HG03378 (cell line): ENCODE measurements at regions not wholly inside any gene's neighbourhood (a gene's known extent, or its start where the extent isn't known, plus 50 kb on each side); places are given as distances from the start of the nearest gene placed in this dataset.
"Not testable (repeated sequence)": the region's sequence is repeated elsewhere in the genome, so short reads cannot be mapped to it uniquely, and the experiment has no call there.

Source experiments
- ATAC-seq: cut with Tn5 transposase; IDR thresholded peaks from one replicate; pipeline ENCODE4 v1.9.1; 2021; ENCODE audit warnings: mild to moderate bottlenecking, moderate library complexity; ENCODE audit not compliant: unreplicated experiment

DNA sequence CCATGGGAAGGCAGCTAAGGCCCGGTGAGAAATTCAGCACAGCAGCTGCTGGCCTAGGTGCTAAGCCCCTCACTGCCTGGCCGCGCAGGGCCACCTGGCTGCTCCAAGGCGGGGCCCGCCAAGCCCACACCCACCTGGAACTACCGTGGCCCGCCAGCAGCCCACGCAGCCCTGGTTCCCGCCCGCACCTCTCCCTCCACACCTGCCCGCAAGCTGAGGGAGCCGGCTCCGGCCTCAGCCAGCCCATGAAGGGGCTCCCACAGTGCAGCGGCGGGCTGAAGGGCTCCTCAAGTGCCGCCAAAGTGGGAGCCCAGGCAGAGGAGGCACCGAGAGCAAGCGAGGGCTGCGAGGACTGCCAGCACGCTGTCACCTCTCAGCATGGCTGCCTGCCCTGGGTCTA, 146.9 kb upstream of the APOOL start:
- not testable (repeated sequence) for ATAC-seq

DNA sequence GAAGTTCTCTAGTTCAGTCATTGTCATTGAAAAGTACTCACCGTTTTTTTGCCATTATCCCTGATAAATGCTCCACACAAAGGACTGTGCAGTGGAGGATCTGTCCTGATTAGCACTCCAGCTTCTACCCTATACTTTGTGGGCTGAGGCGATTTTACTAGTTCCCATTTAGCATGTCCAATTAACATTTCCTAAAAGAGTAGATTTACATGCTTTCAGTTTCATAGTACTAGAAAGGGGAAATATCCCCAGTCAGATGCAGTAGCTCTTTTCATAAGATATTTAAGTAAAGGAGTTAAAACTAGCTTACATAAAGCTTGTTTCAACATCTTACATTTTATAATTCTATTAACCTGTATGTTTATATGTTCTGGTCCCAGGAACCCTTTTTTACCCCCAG, 144.9 kb upstream of the APOOL start:
- ATAC-seq: not testable (repeated sequence)

DNA sequence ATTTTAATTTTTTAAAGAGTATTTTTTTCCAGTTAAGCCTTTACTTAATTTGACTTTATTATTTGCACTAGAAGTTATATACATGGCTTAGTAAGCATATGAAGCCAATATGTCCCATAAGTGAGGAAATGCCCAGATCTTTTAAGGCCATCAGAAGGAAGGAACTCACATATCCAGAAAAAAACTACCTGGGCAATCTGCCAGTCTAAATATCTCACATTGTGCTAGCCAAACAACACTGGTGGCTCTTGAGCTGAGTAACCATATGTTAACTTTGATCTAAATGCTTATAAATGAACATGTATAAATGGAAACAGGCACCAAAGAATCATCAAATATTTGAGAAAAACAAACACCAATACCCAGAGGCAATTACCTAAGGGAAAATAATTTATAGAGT, 138.6 kb upstream of the APOOL start:
- no peak for ATAC-seq

DNA sequence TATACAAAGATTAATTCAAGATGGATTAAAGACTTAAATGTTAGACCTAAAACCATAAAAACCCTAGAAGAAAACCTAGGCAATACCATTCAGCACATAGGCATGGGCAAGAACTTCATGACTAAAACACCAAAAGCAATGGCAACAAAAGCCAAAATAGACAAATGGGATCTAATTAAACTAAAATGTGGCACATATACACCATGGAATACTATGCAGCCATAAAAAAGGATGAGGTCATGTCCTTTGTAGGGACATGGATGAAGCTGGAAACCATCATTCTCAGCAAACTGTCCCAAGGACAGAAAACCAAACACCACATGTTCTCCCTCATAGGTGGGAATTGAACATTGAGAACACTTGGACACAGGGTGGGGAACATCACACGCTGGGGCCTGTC, 133.4 kb upstream of the APOOL start:
- not testable (repeated sequence) for ATAC-seq

DNA sequence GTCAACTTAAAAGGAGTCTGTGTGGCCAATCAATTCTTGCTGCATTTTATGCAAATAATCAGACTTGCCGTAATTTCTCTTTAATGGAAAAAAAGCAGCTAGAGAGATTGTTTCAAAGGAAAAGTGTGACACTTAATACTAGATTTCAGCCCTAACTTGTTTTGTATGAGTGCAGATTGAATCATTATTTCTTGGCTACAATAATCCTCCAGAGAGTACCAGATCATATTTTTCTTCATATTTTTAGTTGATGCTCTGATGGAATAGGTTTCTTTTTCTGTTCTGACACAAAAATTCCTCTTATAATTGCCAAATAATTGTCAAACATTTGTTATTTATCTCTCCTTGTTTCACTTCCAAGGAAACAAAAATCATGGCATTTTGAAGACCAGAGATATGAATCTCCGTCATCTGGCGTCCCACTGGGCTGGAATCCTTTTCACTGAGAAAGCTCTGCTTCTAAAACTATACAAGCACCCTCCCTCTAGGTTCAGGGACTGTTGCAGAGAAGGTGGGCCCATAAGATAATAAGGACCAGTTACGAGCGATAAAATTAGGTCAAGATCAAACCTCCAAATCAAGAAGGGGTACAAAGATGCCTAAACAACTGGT, 131.4 kb upstream of the APOOL start:
- ATAC-seq: not testable (repeated sequence)

DNA sequence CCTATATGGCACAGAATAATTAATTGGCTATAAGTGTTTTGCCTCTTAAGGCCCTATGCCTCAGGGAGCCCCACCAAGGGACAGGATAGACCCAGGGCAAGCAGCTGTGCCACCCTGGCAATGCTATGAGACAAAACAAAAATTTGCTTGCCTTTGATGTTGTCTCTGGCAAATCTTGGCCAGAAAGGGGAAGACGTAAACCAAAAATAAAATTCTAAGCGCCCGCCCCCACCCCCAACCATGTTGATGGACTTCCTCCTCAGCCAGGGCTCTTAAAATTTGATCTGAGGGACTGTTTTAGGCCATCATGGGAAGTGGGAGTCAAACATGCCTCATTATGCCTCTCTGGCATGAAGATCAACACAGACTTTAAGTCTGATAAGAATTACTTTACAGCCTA, 130.5 kb upstream of the APOOL start:
- ATAC-seq: no peak

DNA sequence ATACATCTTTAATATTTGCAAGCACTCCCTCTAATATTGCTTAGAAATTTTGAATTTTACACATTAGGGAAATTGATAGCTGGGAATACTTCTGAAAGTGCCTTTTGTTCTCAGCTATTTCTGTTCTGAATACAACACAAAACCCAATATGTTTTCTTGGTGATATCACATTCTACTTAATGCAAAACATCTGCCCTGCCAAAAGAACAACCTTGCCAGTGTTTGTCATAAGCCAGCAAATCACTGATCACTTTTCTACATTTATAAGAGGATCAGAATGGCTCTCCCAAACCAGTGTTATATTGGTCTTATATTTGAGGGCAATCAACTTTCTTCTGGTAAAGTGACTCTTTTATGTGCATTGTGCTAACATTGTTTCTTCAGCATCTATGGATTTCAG, 126.8 kb upstream of the APOOL start:
- ATAC-seq: no peak

DNA sequence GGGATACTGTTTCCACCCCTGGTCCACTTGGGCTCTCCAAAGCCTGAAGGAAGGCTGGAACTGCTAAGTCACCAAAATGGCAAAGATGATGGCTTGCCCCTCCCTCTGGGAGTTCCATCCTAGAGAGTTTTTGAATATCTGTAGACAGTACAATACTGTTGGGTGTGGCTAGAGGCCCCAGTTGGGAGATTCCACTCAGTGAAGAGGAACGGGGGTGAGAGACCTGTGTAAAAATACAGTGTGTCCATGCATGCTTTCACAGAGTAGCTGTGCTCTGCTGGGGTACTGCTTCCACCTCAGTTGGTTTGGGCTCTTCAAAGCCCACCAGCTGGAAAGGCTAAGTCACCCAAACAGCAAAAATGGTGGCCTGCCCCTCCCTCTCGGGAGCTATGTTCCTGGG, 109.8 kb upstream of the APOOL start:
- ATAC-seq: no peak

DNA sequence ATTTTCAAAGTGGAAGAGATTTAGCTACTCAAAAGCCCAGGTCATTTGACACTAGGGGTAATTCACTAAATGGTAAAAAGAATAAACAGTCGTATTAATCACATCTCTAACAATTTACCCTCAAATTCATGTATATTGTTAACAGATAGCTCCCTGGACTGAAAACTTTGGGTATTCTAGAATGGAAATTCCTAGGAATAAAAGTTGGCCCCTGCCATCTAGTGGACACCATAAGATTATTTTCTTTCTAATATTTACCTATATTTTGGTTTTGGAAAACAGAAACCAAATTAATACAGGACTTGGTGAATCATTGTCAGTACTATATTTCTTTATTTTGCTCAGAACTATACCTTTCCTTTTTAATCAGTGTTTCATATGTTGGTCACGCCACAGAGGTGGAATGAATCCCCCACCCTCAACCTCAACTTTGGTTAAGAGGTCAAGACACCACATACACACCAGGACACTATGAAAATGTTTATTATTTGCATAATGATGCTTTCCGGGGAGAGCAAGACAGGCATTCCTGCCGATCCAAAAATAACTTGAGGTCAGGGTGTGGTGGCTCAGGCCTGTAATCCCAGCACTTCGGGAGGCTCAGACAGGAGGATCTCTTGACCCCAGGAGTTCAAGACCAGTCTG, 96.2 kb upstream of the APOOL start:
- ATAC-seq: no peak

DNA sequence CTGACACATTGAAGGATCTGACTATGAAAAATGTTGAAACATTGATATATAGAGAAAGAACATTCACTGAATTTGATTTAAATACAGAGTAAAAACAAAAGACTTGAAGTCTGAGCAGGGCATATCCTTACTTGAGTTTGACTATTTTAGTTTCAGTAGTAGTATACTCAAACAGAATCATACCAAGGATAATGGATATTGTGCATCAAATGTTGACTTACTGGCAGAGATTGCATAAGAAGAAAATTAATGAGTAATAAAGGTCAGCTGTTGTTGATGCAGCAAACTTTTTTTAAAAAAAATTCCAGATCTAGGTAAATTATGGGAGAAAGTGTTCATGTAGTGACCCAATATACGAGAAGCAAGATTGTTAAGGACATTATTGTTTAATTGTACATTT, 94.5 kb upstream of the APOOL start:
- ATAC-seq: no peak

DNA sequence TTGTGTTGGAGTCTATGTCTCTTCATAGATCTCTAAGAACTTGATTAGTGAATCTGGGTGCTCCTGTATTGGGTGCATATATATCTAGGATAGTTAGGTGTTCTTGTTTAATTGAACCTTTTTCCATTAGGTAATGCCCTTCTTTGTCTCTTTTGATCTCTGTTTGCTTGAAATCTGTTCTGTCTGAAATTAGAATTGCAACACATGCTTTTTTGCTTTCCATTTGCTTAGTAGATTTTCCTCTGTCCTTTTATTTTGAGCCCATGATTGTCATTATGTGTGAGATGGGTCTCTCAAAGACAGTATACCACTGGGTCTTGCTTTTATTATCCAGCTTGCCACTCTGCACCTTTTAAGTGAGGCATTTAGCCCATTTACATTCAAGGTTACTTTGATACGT, 79.1 kb upstream of the APOOL start:
- no peak for ATAC-seq

DNA sequence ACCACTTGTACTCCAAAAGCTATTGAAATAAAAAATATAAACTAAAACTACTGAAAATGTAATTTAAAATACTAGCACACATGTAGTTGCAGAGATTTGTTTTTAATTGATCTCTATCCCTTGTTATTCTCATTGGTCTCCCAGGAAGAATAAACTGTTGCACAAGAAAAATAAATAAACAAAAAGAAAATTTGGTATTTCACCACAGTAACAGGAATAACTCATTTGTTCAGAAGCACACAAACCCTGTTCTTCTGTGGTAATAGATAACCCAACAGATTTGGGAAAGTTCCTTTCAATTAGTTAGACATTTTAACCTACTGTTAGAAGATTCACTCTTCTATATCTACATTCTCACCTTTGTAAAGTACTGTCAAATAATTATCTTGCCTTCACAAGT, 70.9 kb upstream of the APOOL start:
- ATAC-seq: no peak

DNA sequence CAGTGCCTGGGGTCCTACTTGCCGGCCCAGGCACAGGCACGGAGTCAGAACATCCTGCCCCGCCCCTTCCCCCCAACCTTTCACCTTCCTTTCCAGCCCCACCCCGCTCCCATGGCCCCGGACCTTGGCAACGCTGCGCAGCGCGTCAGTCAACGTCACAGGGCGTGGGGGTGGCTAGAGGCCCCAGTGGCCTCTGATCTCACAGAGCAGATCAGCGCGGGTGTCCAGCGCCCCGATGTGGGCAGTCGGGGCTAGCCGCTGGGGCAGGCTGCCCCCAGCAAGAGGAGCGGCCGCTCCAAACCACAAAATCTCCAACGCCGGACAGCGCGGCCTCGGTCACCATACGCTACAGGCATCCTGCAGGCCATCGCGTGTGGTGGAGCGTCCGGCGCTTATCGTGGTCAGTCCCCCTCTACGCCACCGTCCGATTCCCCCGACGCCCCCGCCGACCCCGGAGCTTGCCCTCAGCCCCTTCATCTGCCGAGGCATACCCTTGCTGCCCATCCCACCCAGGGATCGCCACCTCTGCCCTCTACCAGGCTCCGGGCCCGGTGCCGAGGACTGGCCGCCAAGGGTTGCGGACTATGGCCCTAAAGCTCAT, 69.6 kb upstream of the APOOL start:
- ATAC-seq: no peak
